Ovary (tissue), 7 donors: ENCODE measurements at regions not wholly inside any gene's neighbourhood (a gene's known extent, or its start where the extent isn't known, plus 50 kb on each side); places are given as distances from the start of the nearest gene placed in this dataset.

ENCODE experiments used
- DNase-seq, 5 donors: peaks; one replicate each; pipeline ENCODE4 v3.0.0-alpha.2; 2019 to 2020
- H3K27ac ChIP-seq, 2 donors: fragments of 200-600 bp; one replicate each; pipeline versions ENCODE4 v1.5.1 to v1.8.0; 2019 to 2022
- H3K27me3 ChIP-seq: fragments of 200-600 bp; one replicate; pipeline ENCODE4 v1.8.0; 2022
- H3K36me3 ChIP-seq: fragments of 200-600 bp; sonication (generic); one replicate; pipeline ENCODE4 v1.5.1; 2019
- H3K4me1 ChIP-seq: one replicate; pipeline ENCODE4 v1.8.1; 2013; ENCODE audit warnings: mild to moderate bottlenecking, moderate library complexity; ENCODE audit not compliant: insufficient read depth
- H3K4me3 ChIP-seq: fragments of 200-600 bp; sonication (generic); one replicate; pipeline ENCODE4 v1.5.1; 2017
- H3K9me3 ChIP-seq, 2 donors: fragments of 200-600 bp in 1 of 2; sonication (generic) in 1 of 2; one replicate each; pipeline versions ENCODE4 v1.5.1 to v1.8.1; 2013 to 2019; ENCODE audit warnings: mild to moderate bottlenecking in 1 of 2, moderate library complexity in 1 of 2
- EP300 ChIP-seq: sonication (generic); formaldehyde crosslinking; IDR thresholded peaks from one replicate; pipeline ENCODE4 v1.6.1; 2017; ENCODE audit warnings: antibody characterized with exemption
- POLR2A ChIP-seq: fragments of 450-650 bp; IDR thresholded peaks from one replicate; pipeline ENCODE4 v1.6.1; 2017; ENCODE audit warnings: antibody characterized with exemption, mild to moderate bottlenecking, moderate library complexity
- WGBS, 3 donors: extraction: QIAGEN DNeasy Blood & Tissue Kit in 1 of 3; methylation state at CpG; one replicate each; pipeline versions ENCODE4 v1.1.5 to v1.1.7; 2013 to 2017; 5-methylcytosine and 5-hydroxymethylcytosine counted together
- intact Hi-C, 4 donors: fragments of 100-400 bp; cut with DNase I; formaldehyde crosslinking; loops; one replicate each; pipeline versions ENCODE4 v1.11.0 to v1.15.1; 2022 to 2023
- TF ChIP-seq, protein P1 (sequence below), 3 donors: fragments of 450-650 bp in 2 of 3; fragments of 200-600 bp in 1 of 3; IDR thresholded peaks; one replicate each; pipeline versions ENCODE4 v1.5.1 to v1.8.0; 2016 to 2022; ENCODE audit warnings: antibody characterized with exemption in 3 of 3, mild to moderate bottlenecking in 1 of 3
- donor health status: DM: no; HTN: no; CAD: no; lungs with moderate emphysema.
- donor health status: DM: no; HTN: no; CAD: no.
- donor health status: Bipolar disorder and iron deficiency.
- donor health status: DM: no; HTN: no; CAD: no.
- donor health status: DM: yes; HTN: yes; CAD: no.

DNA sequence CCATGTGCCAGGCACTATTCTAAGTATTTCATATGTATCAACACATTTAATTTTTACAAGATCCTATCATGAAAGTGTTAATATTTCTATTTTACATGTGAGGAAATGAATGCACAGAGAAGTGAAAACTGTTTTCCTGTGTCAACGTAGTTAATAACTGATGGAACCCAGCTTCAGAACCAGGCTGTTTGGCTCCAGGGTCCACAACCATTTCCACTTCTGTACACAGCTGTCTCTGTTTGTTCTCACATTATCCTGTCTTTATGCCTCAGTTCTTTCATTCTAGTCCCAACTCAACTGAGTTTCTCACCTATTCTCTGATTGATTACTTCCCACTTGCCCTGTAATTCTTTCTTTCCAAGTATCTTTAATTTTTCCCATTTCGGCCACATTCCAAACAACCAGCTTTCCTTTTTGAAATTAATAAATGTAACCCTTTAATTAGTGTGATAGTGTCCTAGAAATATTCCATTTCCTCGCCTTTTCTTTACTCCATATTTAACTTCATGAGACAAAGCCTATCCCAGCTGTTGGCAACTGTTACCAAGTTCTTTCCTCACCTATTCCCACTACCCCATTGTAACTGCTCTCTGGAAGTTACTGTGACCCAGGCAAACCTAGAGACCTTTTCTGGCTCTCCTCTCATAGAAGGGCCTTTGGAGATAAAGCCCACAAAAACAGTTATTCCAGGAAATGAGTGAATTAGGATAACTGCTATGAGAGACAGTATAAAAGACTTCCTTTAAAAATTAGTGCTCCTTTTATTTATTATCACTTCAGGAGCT is 218.7 kb downstream of the RASSF9 start:
- Histone ChIP-seq H3K36me3 (no peaks in the 10 kb centered on the region), H3K4me3 (no peak overlapping the region), H3K9me3 (no peaks in the 10 kb centered on the region), H3K4me1 (no peaks in the 10 kb centered on the region), H3K27me3 (no peaks in the 10 kb centered on the region), H3K27ac (no peak overlapping the region)
- TF ChIP-seq POLR2A (no peak), EP300 (no peak)
- TF ChIP-seq, protein P1, sequence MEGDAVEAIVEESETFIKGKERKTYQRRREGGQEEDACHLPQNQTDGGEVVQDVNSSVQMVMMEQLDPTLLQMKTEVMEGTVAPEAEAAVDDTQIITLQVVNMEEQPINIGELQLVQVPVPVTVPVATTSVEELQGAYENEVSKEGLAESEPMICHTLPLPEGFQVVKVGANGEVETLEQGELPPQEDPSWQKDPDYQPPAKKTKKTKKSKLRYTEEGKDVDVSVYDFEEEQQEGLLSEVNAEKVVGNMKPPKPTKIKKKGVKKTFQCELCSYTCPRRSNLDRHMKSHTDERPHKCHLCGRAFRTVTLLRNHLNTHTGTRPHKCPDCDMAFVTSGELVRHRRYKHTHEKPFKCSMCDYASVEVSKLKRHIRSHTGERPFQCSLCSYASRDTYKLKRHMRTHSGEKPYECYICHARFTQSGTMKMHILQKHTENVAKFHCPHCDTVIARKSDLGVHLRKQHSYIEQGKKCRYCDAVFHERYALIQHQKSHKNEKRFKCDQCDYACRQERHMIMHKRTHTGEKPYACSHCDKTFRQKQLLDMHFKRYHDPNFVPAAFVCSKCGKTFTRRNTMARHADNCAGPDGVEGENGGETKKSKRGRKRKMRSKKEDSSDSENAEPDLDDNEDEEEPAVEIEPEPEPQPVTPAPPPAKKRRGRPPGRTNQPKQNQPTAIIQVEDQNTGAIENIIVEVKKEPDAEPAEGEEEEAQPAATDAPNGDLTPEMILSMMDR (IDR thresholded peaks at IDR 0.05), result no peak
- intact Hi-C loops, result no loop called here
- DNase-seq, result no peak
- 45 to 71% (median 54%) methylated on average over 3 of the region's 3 CpGs for WGBS, 3 donors

DNA sequence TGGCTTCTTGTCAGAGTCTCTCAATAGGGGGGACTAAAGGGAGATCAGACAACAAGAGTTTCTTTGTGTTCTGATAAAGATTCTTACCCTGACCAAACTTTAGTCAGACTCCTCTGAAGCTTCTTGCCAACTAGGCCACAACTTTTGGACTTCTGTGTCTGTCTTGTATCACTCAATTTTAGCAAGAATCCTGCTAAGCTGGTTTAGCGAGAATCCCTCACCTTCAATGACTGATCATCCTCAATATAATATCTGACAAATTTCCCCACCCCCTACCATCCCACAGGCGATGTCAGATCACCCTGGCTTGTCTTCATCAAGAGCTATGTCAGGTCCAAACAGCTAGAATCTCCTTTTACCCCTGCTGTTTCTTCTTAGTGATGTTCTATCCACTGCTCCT is 215.2 kb downstream of the RASSF9 start:
- intact Hi-C loops, result no loop called here
- TF ChIP-seq POLR2A, result no peak
- no peak for TF ChIP-seq EP300
- Histone ChIP-seq H3K27me3 (no peaks in the 10 kb centered on the region), H3K4me1 (no peaks in the 10 kb centered on the region), H3K36me3 (no peaks in the 10 kb centered on the region), H3K4me3 (no peak overlapping the region), H3K27ac (no peak overlapping the region), H3K9me3 (no peaks in the 10 kb centered on the region)
- no peak for DNase-seq
- 89 to 90% (median 90%) methylated on average over 2 of the region's 2 CpGs for WGBS, 3 donors

DNA sequence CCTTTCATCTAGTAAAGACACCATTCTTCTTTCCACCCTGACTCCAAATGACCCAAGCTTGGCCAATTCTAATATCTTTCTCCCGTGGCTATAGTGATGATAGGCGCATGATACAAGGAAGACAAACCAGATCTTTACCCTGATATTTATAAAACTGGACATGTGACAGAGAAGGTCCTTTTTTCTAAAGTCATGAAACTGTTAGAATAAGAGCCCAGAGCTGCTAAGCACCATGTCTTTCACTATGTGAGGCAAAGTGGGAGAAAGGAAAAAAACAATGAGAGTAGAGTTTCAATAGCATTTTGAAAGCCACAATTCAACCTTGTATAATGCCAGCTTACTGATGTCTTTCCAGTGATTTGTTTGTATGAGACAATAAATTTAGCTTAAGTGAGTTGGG is 212.4 kb downstream of the RASSF9 start:
- no peaks in the 10 kb centered on the region for H3K36me3 ChIP-seq
- no peak overlapping the region for H3K27ac ChIP-seq
- H3K9me3 ChIP-seq, result no peaks in the 10 kb centered on the region
- no peak for DNase-seq
- no peak for TF ChIP-seq POLR2A
- no peak for TF ChIP-seq EP300
- TF ChIP-seq, protein P1 (IDR thresholded peaks at IDR 0.05), result no peak
- H3K4me3 ChIP-seq, result no peak overlapping the region
- no peaks in the 10 kb centered on the region for H3K4me1 ChIP-seq
- 91 to 92% (median 91%) methylated on average over 2 of the region's 2 CpGs for WGBS, 3 donors
- no peaks in the 10 kb centered on the region for H3K27me3 ChIP-seq
- intact Hi-C loops, result no loop called here

DNA sequence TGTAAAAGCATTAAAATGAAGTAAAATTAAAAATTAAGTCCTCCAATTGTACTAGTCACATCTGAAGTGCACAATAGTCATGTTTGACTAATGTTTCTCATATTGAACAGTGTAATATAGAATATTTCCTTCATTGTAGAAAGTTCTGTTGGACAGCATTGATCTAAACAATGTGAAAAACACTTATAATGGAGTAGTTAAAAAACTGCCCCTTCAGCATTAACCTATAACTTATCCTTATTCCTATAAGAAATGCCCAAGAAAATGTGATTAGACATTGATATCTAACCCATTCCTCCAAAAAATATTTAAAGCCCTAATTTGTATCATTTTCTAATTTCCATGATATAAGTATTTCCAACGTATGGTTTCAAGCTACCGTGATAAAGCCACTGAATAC is 210.7 kb downstream of the RASSF9 start:
- Histone ChIP-seq H3K36me3 (no peaks in the 10 kb centered on the region), H3K4me3 (no peak overlapping the region), H3K9me3 (no peaks in the 10 kb centered on the region), H3K4me1 (no peaks in the 10 kb centered on the region), H3K27ac (no peak overlapping the region), H3K27me3 (no peaks in the 10 kb centered on the region)
- TF ChIP-seq EP300 (no peak), POLR2A (no peak)
- TF ChIP-seq, protein P1 (IDR thresholded peaks at IDR 0.05), result no peak
- no peak for DNase-seq
- WGBS, 3 donors, result 47 to 75% (median 71%) methylated on average over 2 of the region's 2 CpGs
- intact Hi-C loops, result no loop called here

DNA sequence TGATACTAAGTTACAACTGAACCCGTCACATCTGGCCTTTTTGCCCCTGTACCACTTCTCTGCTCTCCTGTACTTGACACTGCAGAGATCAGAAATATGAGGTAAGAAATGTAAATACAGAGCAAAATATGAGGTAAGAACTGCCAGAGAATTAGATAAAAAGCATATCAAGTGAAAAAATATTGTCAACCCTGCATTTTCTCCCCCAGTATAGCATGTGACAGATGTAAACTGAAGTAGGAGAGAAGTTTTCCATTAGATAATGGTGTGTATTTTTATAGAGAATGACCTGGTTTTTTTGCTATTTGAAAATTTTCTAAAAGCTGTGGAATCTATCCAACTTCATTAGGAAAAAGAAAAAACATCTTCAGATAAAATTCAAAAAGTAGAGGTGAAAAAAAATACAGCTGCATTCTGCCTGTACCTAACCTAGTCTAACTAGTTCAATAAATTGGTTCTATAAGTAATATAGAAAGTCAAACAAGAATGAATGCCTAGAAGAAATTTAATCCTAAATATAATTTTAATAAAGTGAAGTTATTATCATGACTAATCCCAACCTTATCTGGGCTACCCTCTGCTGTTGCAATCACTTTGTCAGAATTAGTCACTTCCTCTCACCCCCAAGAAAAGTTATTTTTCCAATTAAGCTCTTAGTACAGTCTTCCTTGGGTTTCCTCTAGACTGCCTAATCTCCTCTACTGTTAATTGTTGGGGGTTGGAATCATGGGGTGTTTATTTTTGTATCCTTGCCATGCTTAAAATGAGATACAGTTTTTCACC is 210.0 kb downstream of the RASSF9 start:
- H3K36me3 ChIP-seq, result no peaks in the 10 kb centered on the region
- no peak overlapping the region for H3K4me3 ChIP-seq
- intact Hi-C loops, result no loop called here
- no peaks in the 10 kb centered on the region for H3K9me3 ChIP-seq
- DNase-seq, result no peak
- TF ChIP-seq POLR2A (no peak), EP300 (no peak)
- TF ChIP-seq, protein P1 (IDR thresholded peaks at IDR 0.05), result no peak
- H3K27ac ChIP-seq, result no peak overlapping the region
- WGBS, 3 donors, result 69 to 84% (median 76%) methylated on average over 1 of the region's 1 CpG
- no peaks in the 10 kb centered on the region for H3K27me3 ChIP-seq
- H3K4me1 ChIP-seq, result no peaks in the 10 kb centered on the region
